ENCODE measurements at regions not wholly inside any gene's neighbourhood (a gene's known extent, or its start where the extent isn't known, plus 50 kb on each side); places are given as distances from the start of the nearest gene placed in this dataset.

DNA sequence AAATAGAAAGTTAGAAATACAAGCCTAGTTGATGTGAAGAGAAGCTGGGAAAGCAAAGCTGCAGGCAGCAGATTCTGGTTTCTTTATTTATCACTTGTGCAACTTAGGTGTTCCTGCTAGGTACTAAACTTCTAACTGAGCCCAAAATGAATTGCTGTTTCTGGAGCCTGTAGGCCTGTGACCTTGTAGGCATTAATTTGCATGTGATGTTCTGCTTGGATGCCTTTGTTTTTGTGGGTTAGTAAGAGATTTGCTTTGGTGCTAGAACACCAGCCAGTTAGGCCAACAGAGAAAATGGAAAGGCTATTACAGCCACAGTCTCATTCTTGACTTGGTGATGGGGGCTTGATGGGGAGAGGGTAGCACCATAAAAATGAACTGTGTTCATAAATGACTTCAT, 370.7 kb downstream of the PPP1R3A start:
- no peak overlapping the region for H3K56ac ChIP-seq (ENCODE audit: extremely low read depth, insufficient read depth, low read length)
- H3K9me1 ChIP-seq (ENCODE audit: insufficient read depth, low read length) = no peaks in the 10 kb centered on the region
- no peak overlapping the region for H3K18ac ChIP-seq (ENCODE audit: low read depth, low read length)
- no peak for ATAC-seq (ENCODE audit: low read depth)
- H3K27me3 ChIP-seq (ENCODE audit: control insufficient read depth, insufficient read depth, low read length) = no peaks in the 10 kb centered on the region
- no peak overlapping the region for H2AFZ ChIP-seq (replicated peaks; ENCODE audit: low read length, poor library complexity)
- no peak overlapping the region for H2BK15ac ChIP-seq (ENCODE audit: low read depth, low read length)
- H3K9ac ChIP-seq (ENCODE audit: low read depth, low read length) = no peak overlapping the region
- no peak overlapping the region for H2AK5ac ChIP-seq (ENCODE audit: low read depth, low read length)
- ChIA-PET CTCF (no interaction called here), POLR2A (ENCODE audit: unreplicated experiment) (no interaction called here)
- H2BK5ac ChIP-seq (ENCODE audit: low read depth, low read length, poor library complexity, severe bottlenecking) = no peak overlapping the region
- no peak overlapping the region for H3K4ac ChIP-seq (ENCODE audit: low read depth, low read length)
- H4K91ac ChIP-seq (ENCODE audit: insufficient read depth, low read depth, low read length) = no peak overlapping the region
- H2AK9ac ChIP-seq (replicated peaks; ENCODE audit: low read depth, low read length, poor library complexity) = no peak overlapping the region
- no peak for DNase-seq
- no peaks in the 10 kb centered on the region for H3K4me1 ChIP-seq (ENCODE audit: control insufficient read depth, insufficient read depth, low read length)
- no peak overlapping the region for H3K23ac ChIP-seq (ENCODE audit: low read depth, low read length)
- BruUV-seq (replicated peaks) = no TSS peak
- no peaks in the 10 kb centered on the region for H3K79me1 ChIP-seq (ENCODE audit: low read depth in 1 of 2, low read length in 2 of 2)
- no peak overlapping the region for H3K4me2 ChIP-seq (ENCODE audit: low read depth, low read length)
- TF ChIP-seq BHLHE40 (IDR thresholded peaks at IDR 0.05; ENCODE audit: low read depth, low read length) (no peak), MAFK (IDR thresholded peaks at IDR 0.05; ENCODE audit: low read depth, low read length) (no peak), RFX5 (IDR thresholded peaks at IDR 0.05; ENCODE audit: low read depth, low read length) (no peak)
- TF ChIP-seq, protein P1, sequence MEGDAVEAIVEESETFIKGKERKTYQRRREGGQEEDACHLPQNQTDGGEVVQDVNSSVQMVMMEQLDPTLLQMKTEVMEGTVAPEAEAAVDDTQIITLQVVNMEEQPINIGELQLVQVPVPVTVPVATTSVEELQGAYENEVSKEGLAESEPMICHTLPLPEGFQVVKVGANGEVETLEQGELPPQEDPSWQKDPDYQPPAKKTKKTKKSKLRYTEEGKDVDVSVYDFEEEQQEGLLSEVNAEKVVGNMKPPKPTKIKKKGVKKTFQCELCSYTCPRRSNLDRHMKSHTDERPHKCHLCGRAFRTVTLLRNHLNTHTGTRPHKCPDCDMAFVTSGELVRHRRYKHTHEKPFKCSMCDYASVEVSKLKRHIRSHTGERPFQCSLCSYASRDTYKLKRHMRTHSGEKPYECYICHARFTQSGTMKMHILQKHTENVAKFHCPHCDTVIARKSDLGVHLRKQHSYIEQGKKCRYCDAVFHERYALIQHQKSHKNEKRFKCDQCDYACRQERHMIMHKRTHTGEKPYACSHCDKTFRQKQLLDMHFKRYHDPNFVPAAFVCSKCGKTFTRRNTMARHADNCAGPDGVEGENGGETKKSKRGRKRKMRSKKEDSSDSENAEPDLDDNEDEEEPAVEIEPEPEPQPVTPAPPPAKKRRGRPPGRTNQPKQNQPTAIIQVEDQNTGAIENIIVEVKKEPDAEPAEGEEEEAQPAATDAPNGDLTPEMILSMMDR (conservative IDR thresholded peaks at IDR 0.05; ENCODE audit: low read depth, low read length) = no peak
- TF ChIP-seq, protein P2, sequence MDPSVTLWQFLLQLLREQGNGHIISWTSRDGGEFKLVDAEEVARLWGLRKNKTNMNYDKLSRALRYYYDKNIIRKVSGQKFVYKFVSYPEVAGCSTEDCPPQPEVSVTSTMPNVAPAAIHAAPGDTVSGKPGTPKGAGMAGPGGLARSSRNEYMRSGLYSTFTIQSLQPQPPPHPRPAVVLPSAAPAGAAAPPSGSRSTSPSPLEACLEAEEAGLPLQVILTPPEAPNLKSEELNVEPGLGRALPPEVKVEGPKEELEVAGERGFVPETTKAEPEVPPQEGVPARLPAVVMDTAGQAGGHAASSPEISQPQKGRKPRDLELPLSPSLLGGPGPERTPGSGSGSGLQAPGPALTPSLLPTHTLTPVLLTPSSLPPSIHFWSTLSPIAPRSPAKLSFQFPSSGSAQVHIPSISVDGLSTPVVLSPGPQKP (IDR thresholded peaks at IDR 0.05; ENCODE audit: borderline replicate concordance, low read depth, low read length) = no peak
- dilution Hi-C loops (cut with HindIII; ENCODE audit: low sequenced_read_pairs, unreplicated experiment) = no loop called here
- intact Hi-C loops (cut with micrococcal nuclease) = no loop called here
- H3K27ac ChIP-seq (ENCODE audit: insufficient read depth, low read length) = no peak overlapping the region
- H3K14ac ChIP-seq (replicated peaks; ENCODE audit: low read depth, low read length) = no peak overlapping the region
- no peaks in the 10 kb centered on the region for H3K36me3 ChIP-seq (ENCODE audit: control insufficient read depth, insufficient read depth, low read length)
- no peak overlapping the region for H2BK20ac ChIP-seq (ENCODE audit: low read depth, low read length)
- H4K20me1 ChIP-seq (ENCODE audit: insufficient read depth, low read length) = no peaks in the 10 kb centered on the region
- no peak overlapping the region for H3K4me3 ChIP-seq (ENCODE audit: insufficient read depth, low read depth, low read length)
- no peaks in the 10 kb centered on the region; the same call in 1 of the 2 replicates for H3K9me3 ChIP-seq (ENCODE audit: control insufficient read depth, insufficient read depth, low read length)
- H2BK120ac ChIP-seq (ENCODE audit: low read depth, low read length) = no peak overlapping the region
- in situ Hi-C loops (cut with MboI; ENCODE audit: low sequenced_read_pairs) = no loop called here
- no peak overlapping the region for H4K5ac ChIP-seq (ENCODE audit: low read depth, low read length)
- H4K8ac ChIP-seq (ENCODE audit: low read depth in 2 of 2, low read length in 2 of 2) = no peak overlapping the region

All from IMR-90 (cell line).